Activated CD4-positive, CD25-positive, alpha-beta regulatory T cell treated with anti-CD3 and anti-CD28 coated beads, Interleukin-2, amount 50 U/mL, for 24 hours (primary cell): ENCODE measurements at regions not wholly inside any gene's neighbourhood (a gene's known extent, or its start where the extent isn't known, plus 50 kb on each side); places are given as distances from the start of the nearest gene placed in this dataset.

ENCODE experiments used
- ATAC-seq, 2 donors: fragments of 150-1000 bp; cut with Tn5 transposase; one replicate each; pipeline ENCODE4 v1.10.0; 2021; ENCODE audit warnings: mild to moderate bottlenecking in 1 of 2, moderate library complexity in 1 of 2

- ATAC-seq = no peak
These were observed 1739.0 kb downstream of the MAT2B start for GRCh38 chr5:165244407-165244806.

- no peak for ATAC-seq
These were observed 1752.9 kb downstream of the MAT2B start for GRCh38 chr5:165258197-165258771.

GRCh38 chr5:165260426-165260825, 1755.0 kb downstream of the MAT2B start:
- ATAC-seq = no peak

GRCh38 chr5:165263536-165263935, 1758.1 kb downstream of the MAT2B start:
- no peak for ATAC-seq

GRCh38 chr5:165266939-165267338, 1761.5 kb downstream of the MAT2B start:
- no peak for ATAC-seq

GRCh38 chr5:165272436-165272835, 1767.0 kb downstream of the MAT2B start:
- ATAC-seq = no peak

- ATAC-seq = no peak
These were observed 1772.2 kb downstream of the MAT2B start for GRCh38 chr5:165277661-165278060.

GRCh38 chr5:165282491-165282890, 1777.1 kb downstream of the MAT2B start:
- ATAC-seq = no peak

- ATAC-seq = no peak
These were observed 1781.3 kb downstream of the MAT2B start for GRCh38 chr5:165286692-165287091.

- ATAC-seq = no peak
These were observed 1785.1 kb downstream of the MAT2B start for GRCh38 chr5:165290535-165290934.

- no peak for ATAC-seq
These were observed 1791.1 kb downstream of the MAT2B start for GRCh38 chr5:165296401-165297130.

- ATAC-seq = no peak
These were observed 1798.9 kb downstream of the MAT2B start for GRCh38 chr5:165304193-165304827.

GRCh38 chr5:165305596-165305995, 1800.2 kb downstream of the MAT2B start:
- ATAC-seq = no peak

GRCh38 chr5:165309446-165309845, 1804.0 kb downstream of the MAT2B start:
- no peak for ATAC-seq

- no peak for ATAC-seq
These were observed 1804.6 kb downstream of the MAT2B start for GRCh38 chr5:165310031-165310430.

GRCh38 chr5:165321912-165322311, 1816.5 kb downstream of the MAT2B start:
- no peak for ATAC-seq

- ATAC-seq = no peak
These were observed 1819.8 kb downstream of the MAT2B start for GRCh38 chr5:165325221-165325620.

- ATAC-seq = no peak
These were observed 1822.2 kb downstream of the MAT2B start for GRCh38 chr5:165327631-165328030.

GRCh38 chr5:165328846-165329245, 1823.4 kb downstream of the MAT2B start:
- ATAC-seq = no peak

GRCh38 chr5:165333623-165334022, 1828.2 kb downstream of the MAT2B start:
- ATAC-seq = no peak

GRCh38 chr5:165334201-165334600, 1828.8 kb downstream of the MAT2B start:
- no peak for ATAC-seq

GRCh38 chr5:165349735-165350134, 1844.3 kb downstream of the MAT2B start:
- ATAC-seq = no peak

GRCh38 chr5:165351342-165351741, 1845.9 kb downstream of the MAT2B start:
- ATAC-seq = no peak

GRCh38 chr5:165360366-165360765, 1854.9 kb downstream of the MAT2B start:
- no peak for ATAC-seq
